Tibial nerve (tissue), 4 donors: ENCODE measurements at regions not wholly inside any gene's neighbourhood (a gene's known extent, or its start where the extent isn't known, plus 50 kb on each side); places are given as distances from the start of the nearest gene placed in this dataset.

Experiments used
- CTCF ChIP-seq, 5 experiments: fragments of 200-600 bp in 3 of 5; fragments of 450-650 bp in 2 of 5; sonication (generic) in 3 of 5; IDR thresholded peaks; one replicate each; pipeline ENCODE4 v1.5.1; 2016 to 2019; ENCODE audit warnings: antibody characterized with exemption in 5 of 5, mild to moderate bottlenecking in 3 of 5, moderate library complexity in 2 of 5
- EP300 ChIP-seq, 2 donors: sonication (generic); formaldehyde crosslinking; IDR thresholded peaks; one replicate each; pipeline ENCODE4 v1.6.1; 2017; ENCODE audit warnings: antibody characterized with exemption in 2 of 2, mild to moderate bottlenecking in 1 of 2

GRCh38 chr4:85187106-85187505 lies 220.6 kb upstream of the WDFY3 start:
- TF ChIP-seq CTCF (IDR thresholded peaks at IDR 0.05), result no peak
- no peak for TF ChIP-seq EP300 (IDR thresholded peaks at IDR 0.05)
